ENCODE measurements at regions not wholly inside any gene's neighbourhood (a gene's known extent, or its start where the extent isn't known, plus 50 kb on each side); places are given as distances from the start of the nearest gene placed in this dataset.

DNA sequence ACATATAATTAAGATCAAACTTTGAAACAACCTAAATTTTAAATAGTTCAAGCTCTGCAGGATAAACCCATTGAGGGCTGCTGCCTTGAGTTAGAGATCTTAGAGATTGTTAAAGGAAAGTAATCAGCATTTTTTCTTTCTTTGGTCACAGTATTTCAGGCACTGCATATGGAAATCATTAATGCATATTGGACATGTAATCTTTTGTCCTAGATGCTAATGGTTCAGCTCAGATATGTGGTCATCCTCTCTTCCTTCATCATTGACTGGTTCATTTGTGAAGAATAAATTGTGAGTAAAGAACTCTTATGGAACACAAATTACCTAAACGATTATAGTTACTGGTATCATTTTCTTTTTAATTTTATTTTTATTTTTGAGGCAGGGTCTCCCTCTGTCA, 82.0 kb upstream of the PRLR start:
- no peak for DNase-seq

DNA sequence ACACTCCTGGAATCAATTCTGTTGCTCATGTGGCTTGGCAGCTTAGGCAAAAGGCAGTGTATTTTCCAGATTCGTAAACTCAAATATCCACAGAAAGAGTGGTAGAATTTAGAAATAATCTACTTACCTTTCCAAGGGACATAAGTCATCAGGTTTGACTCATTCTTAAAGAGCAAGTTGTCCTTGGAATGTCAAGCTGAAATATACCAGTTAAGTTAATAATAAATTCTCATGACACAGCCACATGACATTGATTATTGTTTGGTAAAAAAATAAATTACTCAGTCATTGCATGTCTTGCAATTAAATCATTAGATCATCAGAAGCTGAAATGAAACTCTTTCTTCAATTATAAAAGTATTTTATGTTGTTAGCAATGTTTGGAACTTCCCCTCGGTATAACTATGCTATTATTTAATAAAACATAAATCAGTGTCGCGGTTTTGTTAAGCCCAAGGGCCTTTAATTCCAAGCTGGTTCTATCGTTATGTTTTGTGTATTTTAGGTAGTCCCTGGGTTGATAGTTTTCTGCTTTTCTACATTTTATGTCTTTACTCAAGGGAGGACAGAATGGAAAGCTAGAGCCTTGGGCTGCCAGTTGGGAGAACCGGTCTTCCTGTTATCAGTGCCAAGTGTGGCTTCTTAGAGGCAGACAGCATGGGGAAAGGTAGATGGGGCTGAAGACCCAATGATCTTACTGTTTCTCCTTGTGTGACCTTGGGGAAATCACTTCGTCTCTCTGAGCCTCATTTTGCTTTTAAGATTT, 79.3 kb upstream of the PRLR start:
- DNase-seq = no peak

DNA sequence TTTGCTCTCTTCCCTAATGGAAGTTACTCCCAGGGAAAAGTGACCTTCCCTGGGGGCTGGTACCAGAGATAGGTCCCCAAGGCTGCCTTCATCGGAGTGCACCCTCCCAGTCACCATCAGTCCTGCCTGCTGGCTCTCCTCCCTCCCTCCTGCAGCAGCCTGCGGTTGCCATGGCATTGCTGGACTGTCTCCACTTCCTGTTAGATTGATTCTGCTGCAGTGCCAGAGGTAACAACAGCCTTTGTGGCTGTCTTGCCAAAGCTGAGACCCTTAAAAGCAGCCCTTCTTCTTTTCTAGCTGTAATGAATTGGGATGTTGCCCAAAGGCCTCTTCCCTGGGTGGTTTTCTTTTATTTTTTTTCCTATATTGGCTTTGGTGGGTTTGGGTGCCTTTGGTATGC, 78.1 kb upstream of the PRLR start:
- DNase-seq = no peak

DNA sequence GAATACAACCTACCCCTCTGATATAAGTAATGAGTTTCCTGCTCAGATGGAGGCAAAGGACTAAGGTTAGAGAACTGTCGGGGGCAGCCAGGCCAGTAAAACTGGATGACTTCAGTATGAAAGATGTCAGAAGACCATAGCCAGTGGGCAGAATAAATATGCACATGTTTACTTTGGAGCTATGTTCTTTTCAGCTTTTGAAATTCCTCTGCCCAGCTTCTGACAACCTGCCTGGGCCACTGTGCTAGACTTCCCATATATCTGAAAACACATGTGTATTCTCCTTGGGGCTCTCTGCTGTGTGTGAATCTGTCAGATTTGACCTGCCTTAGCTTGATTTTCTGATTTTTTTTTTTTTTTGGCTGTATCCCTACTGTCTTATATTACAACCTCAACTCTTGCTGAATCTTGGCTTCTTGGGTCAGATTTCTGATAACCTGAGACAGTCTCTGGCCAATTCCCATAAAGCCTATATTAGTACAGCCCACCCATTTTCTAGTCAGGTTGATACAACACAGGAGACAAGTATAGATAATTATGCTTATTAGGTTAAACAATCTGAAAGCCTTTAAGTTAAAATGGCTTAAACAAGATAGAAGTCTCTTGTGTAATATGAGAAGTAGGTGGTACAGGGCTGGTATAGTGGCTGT, 76.6 kb upstream of the PRLR start:
- DNase-seq = no peak

DNA sequence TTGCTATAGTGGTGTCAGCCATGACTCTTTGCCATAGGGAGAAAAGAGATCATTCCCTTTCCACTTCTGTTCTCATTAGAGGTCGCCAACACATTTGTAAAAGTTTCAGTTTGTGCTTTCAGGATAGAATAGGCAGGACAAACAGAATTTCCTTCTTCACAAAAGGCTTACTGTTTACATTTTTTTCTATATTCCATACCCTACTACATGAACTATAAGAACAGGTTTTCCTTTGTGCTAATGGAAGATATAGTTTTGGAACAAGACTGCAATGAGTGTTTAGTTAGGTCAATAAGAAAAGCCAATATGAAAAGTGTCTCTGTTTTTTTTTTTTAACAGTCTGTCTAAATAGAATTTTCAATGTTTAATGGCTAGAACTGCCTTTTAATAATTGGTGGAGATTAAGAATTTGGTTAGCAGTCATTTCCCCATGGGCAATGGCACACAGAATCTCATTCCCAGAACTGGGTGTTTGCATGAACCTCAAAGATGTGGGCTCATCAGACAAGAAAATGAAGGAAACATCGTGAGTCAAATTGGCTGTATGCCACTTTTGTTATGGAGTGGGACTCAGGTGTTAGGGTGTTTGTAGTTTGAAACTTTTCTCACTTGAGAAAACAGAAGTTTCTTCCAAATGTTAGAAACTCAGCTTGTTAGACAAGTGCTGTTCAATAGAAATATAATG, 75.2 kb upstream of the PRLR start:
- no peak for DNase-seq

DNA sequence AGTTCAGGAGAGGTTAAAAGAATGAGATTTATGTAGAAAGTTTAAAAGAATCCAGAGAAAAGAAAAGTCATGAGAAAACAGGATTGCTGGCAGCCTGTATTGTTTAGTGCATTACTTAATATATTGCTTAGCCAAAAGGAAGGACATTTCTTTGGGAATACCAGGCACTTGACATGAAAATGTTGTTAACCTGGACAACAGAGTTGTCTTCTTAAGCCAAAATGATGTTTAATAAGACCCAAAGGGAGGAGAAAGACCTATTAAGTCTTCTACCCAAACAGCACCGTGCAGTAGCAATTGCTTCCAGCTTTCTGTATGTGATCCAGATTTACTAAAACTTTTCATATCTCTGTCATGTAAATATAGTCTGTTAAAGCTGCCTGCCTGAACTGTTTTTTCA, 74.0 kb upstream of the PRLR start:
- no peak for DNase-seq

DNA sequence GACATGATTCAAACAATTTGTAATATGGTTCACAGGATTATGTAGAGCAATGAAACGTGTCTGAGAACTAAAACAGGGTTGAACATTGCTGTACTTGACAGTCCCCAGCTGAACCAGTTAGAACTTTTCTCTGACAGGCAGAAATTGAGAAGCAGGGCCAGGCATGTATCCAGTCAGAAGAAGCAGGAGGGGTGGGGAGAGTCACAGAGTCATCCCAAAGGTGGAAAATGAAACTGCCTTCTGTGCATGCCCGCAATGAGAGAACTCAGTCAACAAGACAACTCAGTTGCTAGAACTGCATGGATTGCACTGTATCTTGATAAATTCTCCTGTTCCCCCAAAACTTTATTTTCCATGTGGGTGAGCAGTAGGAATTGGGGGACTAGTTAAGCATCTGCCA, 72.9 kb upstream of the PRLR start:
- no peak for DNase-seq

DNA sequence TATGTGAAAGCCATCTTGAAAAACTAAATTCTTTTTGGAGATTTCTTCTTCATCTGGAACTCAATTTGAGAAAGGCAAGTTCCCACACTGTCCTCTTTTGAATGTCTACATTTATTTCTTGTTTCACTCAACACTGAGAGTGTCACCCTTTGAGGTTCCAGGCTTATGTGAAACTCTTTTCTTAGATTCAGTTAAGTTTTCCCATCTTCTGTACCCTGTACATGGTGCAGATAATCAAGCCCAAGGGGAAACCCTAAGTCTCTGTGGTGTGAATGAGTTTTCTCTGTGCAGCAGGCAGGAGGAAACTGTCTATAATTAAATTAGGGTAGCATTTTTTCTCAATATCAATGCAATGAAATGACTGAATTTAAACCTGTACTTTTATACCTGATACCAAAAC, 72.3 kb upstream of the PRLR start:
- DNase-seq = no peak

DNA sequence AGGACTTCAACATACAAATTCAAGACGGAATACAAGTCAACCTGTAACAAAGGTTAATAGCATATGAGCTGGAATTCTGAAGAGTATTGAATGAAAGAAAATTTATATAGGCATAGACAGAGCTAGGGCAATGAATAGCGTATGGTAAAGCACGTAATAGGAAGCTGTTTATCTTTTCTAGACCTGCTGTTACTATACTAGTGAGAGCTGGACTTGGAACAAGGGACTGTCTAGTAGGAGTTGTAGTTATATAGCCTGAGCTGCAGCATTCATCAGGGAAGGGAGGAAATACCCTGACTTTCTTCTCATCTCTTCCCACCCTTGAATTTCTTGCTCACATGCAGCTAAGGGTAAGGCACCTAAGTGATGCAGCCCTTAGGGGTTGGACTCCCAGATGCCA, 67.5 kb upstream of the PRLR start:
- no peak for DNase-seq

DNA sequence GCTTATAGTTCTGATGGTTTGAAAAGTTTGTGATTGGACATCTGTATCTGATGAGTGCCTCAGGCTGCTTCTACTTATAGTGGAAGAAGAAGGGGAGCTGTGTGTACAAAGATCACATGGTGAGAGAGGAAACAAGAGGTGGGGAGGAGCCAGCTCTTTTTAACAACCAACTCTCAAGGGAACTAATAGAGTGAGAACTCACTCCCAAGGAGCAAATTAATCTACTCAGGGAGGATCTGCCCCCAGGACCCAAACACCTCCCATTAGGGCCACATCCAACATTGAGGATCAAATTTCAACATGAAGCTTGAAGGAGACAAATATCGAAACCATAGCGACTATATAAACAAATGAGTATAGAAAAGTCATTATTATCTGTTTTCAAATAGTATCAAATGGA, 64.7 kb upstream of the PRLR start:
- DNase-seq = no peak

DNA sequence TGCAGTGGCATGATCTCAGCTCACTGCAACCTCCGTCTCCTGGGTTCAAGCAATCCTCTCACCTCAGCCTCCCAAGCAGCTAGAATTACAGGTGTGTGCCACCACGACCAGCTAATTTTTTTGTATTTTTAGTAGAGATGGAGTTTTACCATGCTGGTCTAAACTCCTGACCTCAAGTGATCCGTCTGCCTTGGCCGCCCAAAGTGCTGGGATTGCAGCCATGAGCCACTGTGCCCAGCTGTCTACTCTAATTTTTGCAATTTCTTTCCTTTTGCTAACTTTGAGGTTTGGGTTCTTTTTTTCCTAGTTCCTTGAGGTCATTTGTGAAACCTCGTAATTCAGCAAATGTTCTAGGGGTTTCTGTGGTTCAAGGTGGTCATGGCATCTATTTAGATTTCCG, 63.7 kb upstream of the PRLR start:
- no peak for DNase-seq

DNA sequence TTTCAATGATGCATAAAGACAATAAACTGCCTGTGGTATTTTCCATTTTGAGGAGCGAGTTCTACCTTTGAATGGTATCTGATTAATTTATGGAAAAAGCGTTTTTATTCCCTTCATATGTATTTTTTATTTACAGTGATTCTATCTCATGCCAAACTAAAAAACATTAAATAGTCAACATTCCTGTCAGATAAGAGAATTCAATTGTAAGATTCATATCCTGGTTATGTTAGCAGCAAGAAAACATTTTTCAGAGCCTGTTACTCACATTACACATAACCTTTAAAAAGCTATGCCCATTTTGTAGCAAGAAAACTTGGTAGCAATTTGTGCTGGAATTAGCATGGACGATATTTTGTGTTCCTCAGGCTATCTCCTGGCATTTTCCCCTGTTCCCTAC, 55.1 kb upstream of the PRLR start:
- DNase-seq = no peak

DNA sequence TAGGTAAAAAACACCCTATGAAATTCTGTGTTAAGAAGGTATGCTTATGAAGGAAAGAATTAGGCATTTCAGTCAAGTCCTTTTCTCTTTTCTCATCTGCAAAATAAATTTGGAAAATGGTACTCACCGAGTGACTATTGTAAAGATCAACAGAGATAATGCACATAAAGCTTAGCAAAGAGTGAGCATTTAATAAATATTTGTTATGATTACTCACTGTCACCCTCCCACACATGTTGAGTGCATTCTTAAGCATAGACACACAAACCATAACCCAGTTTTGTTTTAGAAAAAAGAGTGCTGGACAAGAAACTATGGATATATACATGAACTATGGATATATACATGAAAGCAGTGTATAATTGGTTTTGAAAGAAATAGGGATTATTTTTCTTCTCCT, 54.7 kb upstream of the PRLR start:
- no peak for DNase-seq

DNA sequence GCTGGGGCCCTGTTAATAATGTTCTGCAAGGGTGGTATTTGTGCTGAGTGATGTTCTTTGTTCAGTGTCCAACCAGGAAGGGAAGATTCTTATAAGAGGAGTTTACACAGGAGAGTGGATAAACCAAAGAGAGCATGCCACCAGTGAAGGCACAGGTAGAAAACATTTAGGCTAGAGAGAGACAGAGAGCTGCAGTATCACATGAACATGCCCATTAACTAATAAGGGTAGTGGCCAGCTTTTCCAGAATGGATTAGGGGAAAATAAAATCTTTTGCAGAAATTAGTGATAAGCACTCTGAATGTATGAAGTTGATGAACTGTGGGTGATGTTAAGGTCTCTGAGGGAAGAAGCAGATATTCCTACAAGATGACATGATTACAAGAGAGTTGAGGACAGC, 54.1 kb upstream of the PRLR start:
- DNase-seq = no peak

DNA sequence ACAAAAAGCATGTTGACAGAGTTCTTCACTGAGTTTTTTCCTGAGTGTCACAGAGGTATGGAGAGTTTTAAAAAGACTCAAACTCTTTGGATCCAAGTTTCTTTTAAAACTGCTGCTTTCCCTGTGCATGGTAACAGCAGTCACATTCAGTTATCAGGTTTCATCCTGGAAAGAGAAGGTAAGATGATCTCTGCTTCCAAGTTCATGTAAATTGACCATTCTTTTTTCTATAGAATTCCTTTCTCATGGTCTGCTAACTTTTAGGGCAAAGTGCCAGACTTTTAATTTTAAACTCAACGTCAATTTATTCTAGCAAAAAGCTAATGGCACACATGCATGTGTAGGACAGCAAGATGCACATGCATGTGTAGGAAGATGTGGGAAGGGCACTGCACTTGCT, 52.5 kb upstream of the PRLR start:
- DNase-seq = no peak

DNA sequence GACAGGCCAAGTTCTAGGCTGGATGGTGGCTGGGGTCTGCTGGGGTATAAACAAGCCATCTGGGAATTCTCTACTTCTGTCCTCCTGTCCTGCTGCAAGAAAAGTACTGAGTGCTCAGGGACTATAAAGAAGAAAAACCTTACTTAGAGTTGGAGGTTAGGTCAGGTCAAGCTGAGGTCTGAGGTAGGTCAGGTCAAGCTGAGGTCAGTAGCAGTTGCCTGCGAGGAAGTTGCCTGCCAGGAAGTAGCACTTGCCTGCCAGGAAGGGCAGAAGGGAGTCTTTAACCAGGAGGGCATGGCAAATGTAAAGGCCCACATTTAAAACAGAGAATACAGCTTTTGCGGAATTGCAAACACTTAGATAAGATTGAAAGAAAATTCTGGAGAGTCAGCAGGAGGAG, 51.3 kb upstream of the PRLR start:
- no peak for DNase-seq
